GF-D8 (cell line): ENCODE measurements at regions not wholly inside any gene's neighbourhood (a gene's known extent, or its start where the extent isn't known, plus 50 kb on each side); places are given as distances from the start of the nearest gene placed in this dataset.

ENCODE experiments used
- DNase-seq: peaks from one replicate; lab custom pipeline; 2025; lab: John Stamatoyannopoulos, UW

DNA sequence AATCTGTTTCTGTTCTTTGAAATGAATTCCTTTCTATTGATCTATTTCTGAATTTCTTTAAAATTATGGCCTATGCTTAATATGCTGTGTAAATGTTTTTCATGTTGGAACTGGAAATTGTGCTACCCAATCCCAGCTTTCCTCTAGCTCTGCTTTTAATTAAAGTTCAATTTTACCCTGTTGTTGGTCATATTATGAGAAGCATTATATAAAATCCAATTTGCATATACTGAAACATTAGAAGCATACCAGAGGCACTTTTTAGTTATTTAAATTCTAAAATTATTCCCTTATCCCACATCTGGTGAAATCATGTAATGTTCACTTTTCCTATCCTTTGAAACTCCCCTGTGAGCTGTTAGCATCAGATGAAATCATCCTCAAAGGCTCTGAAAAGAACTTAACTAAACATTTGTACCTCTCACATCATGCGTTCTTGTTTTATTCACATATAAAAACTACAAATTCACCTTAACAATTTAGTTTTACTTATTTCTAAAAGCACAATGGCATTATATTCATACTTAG lies 160.6 kb upstream of the COL21A1 start:
- no peak for DNase-seq

DNA sequence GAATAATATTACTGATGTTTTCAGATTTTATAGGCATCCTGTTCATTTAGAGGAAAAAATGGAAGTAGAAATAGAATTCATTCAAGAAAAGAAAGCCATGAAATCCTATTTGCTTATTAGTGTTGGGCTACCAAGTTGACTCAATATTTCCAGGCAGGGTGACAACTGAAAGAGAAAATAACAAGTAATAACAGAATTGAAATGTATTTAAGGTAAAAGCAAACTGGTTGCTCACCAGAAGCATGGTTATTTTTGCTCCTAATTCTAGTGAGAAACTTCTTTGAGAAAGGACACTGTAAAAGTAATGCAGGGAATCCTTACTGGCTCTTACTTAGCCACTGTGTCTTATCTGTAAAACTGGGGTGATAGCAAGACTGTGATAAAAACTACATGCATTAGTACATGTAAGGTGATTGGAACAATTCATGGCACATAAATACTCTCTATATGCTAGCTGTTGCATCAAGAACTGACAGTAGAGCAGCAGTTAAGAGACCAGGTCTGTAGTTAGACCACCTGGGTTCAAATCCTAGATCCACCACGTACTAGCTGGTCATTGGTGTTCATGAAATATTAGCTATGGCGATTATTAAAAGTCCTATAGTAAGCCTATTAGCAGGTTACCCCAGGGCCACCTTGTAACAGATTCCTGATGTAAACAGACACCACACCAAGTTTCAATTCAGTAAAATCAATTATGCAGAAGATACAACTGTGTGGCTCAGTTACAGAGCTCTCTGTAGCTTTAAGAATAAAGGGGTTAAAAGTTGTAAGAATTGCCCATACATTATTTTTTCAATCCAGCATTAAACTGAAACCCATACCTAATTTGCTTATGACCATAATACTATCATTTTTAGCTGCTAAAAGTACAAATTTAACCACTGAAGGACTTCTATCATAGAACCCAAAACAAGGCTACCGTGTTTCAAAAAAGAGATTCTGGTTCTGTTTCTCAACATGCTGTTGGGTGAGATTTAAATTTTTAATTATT lies 159.2 kb upstream of the COL21A1 start:
- no peak for DNase-seq

DNA sequence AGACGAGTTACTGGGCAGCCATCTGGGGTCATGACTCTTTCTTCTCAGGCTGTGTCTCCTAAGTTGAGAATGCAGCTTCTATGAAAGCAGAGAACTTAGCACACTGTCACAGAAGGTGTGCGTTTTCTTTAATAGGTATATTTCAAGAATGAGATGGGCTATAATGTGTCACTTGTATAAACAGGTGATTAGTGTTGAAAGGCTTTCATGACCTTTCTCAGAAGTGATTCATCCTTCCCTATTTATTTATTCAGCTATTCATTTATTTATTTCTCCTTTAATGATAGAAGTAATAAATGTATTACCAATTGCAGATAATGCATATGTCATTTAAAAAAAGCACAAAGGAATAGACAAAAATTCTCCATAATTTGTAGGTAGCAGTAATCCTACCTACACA lies 157.2 kb upstream of the COL21A1 start:
- no peak for DNase-seq

DNA sequence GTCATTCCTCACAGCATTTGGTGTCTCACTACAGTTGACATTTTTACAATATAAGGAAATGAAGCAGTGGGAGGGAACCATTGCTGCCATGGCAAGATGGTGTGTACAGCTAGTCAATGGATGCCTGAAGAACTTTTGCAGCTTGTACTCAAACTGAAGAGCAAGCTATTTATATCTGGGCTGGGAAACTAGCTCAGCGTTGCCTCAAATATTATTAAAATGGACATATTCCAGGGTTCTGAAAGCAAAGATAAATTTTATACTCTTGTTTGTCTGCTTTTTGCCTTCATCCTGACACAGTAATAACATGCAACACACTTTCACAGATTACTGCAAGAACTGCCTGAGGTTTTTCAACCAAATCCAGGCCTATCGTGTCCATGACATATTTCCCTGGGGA lies 156.4 kb upstream of the COL21A1 start:
- no peak for DNase-seq

DNA sequence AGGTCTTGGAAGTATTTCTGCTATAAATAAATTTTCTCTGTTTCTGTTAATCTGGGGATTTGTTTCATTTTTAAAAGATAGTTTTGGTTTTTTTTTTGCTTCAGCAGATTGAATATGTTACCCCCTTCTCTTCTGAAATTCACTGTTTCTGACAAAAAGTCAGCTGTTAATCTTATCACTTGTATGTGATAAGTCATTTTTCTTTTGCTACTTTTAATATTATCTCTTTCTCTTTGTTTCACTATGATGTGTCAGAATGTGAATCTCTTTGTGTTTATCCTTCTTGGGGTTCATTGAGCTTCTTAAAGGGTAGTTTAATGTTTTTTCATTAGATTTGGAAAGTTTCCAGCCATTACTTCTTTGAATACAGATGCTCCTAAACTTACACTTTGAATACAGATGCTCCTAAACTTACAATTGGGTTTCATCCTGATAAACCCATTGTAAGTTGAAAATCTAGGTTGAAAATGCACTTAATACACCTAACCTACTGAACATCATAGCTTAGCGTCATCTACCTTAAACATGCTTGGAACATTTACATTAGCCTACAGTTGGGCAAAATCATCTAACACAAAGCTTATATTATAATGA lies 154.2 kb upstream of the COL21A1 start:
- no peak for DNase-seq

DNA sequence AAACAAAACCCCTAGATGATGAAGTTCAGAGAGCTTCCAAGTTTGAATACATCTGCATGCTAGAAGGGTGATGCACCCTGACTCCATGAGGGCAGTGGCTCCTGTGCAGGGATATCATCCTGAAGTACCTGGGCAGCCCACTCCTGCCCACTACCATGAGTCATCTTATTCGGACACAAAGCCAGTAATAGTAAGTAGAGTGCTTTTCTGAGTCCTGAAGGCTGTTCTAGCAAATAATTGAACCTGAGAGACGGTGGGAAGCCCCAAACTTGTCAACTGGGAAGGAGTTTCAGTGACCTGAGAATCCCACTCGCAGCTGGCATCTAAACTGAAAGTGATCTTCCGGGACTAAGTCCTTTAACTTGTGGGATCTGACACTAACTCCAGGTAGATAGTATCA lies 152.9 kb upstream of the COL21A1 start:
- no peak for DNase-seq

DNA sequence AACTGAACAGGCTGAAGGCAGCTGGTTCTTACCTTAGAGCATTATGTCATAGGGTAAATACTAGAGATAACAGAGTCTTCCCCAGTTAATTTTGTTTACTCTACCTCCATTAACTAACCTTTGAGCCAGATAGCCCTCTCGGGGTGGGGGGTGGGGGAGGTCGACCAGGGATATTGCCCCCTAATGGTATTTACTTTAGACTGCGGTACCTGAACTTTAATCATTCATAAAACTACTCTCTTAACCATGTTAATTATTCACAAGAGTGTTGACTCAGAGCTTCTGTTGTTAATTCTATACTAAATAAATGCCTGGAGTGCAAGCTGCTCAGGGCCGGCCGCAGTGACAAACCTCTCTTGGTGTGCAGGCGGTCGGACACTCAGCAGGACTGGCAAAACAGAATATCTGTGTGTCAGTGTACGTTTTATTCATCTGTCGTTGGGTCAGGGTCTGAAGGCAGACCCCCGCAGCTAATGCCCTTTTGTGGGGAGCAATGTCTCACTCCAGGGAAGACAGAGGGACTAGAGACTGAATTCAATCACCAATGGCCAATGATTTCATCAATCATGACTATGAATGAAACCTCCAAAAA lies 152.4 kb upstream of the COL21A1 start:
- no peak for DNase-seq

DNA sequence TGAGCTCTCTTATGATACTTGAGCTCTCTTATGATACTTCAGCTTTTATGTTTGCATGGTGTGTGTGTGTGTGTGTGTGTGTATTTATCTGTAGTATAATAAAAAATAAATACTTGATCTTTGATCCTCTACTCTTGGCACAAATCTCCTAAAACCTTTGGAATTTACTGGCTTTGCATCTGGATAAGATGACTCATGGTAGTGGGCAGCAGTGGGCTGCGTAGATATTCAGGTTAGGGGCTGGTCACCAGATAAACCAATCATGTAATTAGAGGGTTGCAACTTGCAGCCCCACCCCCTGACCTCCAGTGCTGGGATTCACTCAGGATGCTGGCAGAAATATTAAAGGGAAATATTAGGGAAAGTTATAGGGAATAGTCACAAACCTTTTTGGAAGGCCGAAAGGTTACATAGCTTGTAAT lies 151.9 kb upstream of the COL21A1 start:
- no peak for DNase-seq

DNA sequence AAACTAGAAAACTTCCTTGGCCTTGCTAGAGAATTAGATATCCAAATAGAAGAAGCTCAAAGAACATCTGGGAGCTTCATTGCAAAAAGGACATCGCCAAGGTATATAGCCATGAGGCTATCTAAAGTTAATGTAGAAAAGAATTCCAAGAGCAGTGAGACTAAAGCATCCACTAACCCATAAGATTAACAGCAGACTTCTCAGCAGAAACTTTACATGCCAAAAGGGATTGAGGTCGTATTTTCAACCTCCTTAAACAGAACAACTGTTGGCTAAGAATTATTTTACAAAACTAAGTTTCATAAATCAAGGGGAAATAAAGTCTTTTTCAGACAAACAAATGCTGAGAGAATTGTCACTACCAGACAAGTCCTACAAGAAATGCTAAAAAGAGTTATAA lies 149.1 kb upstream of the COL21A1 start:
- no peak for DNase-seq

DNA sequence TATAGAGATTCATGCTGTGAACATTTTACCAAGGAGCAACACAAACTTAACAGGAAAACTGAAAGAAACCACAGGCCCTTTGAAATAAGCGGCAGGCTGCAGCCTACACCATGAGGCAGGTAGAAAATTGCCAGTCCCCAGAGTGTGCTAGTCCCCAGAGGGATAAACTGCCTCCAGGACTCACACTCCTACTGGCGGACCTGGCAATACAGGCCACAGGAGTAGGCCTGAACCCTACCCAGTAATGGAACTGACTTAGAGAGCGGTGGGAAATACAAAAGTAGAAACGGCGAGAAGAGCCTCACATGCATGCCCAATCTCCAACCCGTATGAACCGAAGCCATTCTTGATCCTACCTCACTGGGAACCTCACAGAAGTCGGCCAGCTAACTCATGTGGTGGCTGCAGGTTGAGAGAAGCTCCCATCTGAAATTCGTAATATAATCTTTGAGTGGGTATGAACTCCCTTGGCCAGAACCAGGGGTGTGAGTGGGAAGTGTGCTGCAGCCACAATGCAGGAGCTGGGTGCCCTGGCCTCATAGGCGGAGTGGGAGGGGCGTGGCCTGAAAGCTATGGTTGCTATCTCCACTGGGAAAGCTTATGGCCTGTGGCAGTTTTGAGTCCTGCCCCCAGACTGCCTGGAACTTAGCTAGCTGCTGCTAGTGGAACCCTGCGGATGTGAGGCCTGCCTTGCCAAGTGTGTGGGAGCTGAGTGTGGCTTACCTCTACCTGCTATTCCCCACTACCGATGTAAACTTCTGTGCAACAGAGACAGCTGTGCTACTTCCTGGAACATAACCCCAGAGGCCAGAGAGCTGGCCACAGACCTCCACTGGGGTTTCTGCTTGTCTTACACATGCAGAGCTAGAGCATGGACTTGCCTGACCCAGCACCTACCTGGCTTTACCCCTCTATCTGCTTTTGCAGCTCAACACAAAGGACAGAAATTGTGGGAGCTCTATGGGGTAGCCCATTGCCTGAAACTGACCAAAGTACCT lies 146.5 kb upstream of the COL21A1 start:
- DNase-seq, result no peak

DNA sequence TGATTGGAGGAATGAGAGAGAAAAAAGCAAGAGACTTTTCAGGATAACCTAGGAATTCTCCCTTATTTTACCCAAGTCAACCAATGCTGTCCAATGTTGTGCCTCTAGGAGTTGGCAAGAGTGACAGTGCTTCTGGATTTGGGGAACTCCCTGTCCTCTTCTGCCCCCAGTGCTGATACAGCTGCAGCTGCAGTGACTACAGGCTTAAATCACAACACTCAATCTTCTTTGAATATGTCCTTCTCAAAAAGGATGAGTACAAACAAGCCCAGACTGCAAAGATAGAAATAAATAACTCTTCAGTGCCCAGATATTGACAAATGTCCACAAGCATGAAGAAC lies 141.0 kb upstream of the COL21A1 start:
- no peak for DNase-seq

DNA sequence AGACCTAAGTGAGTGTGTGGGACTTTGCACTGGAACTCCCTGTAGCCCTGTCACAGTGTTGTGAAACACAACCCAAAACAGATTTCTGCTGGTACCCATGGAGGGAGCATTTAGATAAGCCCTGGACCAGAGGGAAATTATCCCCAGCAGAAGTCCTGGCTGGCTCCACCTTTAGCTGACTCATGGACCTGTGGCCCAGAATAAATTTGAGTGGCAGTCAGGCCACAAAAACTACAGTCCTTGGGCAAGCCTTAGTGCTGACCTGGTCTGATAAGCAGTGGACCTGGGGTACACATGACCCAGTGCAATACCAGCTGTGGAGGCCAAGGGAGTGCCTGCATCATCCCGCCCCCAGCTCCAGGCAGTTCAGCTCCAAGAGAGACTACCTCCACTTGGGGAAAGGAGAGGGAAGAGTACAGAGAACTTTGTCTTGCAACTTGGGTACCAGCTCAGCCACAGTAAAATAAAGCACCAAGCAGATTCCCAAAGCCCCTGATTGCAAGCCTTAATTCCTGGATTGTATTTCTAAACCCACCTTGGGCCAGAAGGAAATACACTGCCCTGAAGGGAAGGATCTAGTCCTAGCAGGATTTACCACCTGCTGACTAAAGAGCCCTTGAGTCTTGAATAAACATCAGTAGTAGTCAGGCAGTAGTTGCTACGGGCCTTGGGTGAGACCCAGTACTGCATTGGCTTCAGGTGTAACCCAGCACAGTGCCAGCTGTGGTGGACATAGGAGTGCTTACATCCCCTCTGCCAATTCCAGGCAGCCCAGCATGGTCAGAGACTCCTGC lies 140.4 kb upstream of the COL21A1 start:
- DNase-seq, result no peak

DNA sequence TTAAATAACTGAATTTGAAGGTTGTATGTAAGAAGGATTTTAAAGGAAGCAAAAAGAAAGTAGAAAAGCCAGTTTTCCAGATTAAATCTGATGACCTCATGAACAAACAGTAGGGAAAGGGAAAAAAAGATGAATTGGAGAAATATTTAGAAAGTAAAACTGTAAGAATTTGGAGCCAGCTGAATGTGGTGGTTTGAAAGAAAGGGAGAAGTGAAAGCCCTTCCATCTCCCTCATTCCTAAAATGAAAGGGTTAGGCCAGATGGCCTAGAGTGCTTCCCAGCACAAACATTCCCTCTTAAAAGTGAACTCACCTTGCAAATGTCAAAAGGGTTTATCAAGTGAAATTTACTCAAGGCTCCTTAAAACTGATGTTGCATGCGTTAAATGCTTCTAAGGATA lies 139.3 kb upstream of the COL21A1 start:
- DNase-seq, result no peak

DNA sequence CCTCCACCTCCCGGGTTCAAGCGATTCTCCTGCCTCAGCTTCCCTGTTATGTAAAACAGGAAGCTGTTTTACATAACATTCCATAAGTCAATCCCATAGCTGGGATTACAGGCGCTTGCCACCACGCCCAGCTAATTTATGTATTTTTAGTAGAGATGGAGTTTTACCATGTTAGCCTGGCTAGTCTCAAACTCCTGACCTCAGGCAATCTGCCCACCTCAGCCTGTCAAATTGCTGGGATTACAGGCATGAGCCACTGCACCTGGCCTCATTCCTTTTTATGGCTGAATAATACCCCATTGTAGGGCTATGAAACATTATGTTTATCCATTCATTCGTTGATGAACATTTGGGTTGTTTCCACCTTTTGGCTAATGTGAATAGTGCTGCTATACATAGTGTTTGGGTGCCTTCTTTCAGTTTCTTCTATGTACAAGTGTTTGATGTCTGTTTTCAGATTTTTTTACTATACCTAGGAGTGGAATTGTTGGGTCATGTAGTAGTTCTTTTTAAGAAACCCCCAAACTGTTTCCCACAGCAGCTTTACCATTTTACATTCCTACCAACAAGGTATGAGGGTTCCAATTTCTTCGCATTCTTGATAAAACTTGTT lies 138.7 kb upstream of the COL21A1 start:
- no peak for DNase-seq

DNA sequence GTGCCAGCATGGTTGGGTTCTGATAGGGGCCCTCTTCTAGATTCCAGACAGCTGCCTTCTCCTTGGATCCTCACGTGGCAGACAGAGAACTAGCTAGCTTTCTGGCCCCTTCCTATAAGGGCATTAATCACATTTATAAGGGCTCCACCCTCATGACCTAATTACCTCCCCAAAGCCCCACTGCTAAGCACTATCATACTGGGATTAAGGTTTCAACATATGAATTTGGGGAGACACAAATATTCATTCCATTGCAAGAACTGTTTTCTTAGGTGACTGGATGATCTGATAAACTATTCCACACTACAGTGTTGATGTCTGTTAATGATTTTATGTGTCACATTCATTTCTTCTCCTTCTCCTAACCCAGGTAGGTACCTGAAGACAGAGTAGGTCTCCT lies 135.8 kb upstream of the COL21A1 start:
- no peak for DNase-seq

DNA sequence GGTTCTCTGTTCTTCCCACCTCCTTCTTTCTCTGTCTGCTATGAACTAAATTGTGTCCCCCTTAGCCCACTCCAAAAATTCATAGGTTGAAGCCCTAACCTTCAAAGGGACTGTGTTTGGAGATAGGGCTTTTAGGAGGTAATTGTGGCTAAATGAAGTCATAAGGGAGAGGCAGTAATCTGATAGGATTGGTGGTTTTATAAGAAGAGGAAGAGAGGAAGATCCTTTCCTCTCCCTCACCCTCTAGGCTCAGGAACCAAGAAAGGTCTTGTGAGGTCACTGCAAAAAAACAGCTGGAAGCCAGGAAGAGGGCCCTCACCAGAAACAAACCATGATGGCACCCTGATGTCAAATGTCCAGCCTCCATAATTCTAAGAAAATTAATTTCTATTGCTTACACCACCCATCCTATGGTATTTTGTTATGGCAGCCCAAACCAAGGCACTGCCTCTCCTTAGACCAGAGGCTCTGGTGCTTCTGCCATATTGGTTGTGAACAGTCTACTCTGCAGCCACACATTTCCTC lies 135.1 kb upstream of the COL21A1 start:
- DNase-seq, result no peak

DNA sequence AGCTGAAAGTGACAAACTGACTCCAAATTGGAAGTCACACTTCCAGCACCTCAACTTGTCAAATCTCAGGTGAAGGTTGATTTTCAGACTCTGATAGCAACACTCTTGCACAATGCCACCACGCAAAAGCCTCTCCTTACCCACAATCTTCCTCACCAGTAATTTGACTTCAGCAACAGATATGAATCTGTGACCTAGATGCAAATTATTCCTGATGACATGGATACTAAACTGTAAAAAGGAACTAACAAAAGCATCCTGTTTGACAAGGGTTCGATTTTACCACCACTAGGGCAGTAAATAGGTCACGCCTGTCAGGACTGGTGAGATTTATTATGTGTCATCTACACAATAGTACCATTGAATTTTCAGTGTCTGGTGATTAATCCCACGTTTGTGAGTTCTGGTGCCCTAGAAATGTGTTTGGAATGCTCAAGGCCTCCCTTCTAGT lies 134.4 kb upstream of the COL21A1 start:
- no peak for DNase-seq

DNA sequence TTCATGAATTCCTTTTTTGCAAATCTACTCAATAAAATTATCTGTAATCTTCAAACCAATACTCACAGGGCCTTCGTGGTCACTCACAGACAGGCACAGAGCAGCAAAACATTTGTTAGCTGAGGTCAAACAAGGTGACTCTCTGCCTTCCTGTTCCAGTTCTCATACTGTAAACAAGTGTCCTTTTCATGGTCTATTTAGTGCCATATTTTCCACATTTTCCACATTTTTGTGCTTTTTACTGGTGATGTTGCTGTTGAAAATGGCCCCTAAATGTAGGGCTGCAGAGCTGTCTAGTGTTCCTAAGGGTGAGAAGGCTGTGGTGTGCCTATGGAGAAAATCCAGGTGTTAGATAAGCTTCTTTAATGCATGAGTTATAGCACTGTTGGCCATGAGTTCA lies 133.1 kb upstream of the COL21A1 start:
- no peak for DNase-seq

DNA sequence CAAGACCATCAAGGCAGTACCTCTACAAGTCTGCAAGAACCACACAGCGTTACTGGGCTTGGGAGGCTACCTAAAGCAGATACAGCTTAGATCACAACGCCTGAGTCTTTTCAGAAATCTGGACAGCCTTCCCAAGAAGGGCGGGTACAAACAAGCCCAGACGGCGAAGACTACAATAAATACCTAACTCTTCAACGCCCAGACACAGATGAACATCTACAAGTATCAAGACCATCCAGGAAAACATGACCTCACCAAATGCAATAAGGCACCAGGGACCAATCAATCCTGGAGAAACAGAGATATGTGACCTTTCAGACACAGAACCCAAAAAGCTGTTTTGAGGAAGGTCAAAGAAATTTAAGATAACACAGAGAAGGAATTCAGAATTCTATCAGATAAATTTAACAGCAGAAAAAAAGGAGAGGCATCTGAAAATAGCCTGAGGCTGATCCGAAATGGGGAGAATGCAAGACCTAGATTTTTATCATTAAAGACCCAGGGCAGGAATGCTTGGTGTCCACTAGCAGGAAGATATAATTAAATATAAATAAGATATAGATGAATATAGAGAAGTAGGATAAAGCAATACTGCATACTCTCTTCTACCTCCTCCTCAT lies 131.7 kb upstream of the COL21A1 start:
- no peak for DNase-seq

DNA sequence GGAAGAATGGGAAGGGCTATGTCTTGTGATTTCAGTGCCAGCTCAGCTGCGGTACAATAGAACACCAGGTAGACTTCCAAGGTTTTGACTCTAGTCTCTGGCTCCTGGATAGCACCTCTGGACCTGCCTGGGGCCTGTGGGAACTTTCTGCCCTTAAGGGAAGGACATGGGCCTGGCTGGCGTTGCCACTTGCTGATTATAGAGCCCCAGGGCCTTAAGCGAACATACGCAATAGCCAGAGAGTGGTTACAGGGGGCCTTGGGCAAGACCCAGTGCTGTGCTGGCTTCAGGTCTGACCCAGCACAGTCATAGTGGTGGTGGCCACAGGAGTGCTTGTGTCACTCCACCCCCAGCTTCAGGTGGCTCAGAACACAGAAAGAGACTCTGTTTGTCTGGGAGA lies 131.1 kb upstream of the COL21A1 start:
- no peak for DNase-seq
